ENCODE measurements at regions not wholly inside any gene's neighbourhood (a gene's known extent, or its start where the extent isn't known, plus 50 kb on each side); places are given as distances from the start of the nearest gene placed in this dataset.

DNA sequence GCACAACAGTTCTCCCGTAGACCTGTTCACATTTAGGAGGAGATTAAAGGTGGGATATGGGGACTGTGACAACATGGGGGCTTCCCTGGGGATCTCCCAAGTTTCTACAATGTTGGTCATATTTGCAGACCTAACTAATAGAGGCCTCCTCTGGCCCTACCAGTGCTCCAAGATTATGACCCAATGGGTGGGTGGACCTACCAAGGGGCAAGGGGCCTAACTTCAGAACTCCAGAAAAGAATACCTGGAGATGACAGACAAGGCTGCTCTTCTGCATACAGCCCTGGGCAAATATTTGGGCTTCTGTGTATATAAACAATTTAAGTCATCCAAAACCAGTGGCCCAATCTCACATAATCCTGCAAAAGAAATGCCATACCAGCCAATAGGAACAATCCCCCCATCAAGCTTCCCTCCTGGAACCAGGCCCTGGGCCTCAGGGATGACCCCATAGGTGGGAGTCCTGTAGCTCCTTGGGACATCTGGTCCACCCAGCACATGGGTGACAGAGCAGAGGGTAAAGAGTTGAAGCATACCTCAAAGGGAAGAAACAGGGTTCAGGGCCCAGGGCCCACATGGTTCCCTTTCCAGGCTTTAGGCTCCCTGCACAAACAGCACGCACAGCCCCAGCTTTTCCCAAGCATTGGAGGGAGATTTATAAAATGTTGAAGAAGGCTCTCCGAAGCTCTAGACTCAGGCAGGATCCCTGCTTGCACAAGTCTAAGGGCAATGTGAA is 86.1 kb upstream of the CHST15 start:
- no peak for TF ChIP-seq ZNF121 (CRISPR knock-in tag; IDR thresholded peaks at IDR 0.05)
- TF ChIP-seq CTCF (IDR thresholded peaks at IDR 0.05) = no peak
- no peak for TF ChIP-seq CREB1 (CRISPR knock-in tag; IDR thresholded peaks at IDR 0.05)
- TF ChIP-seq, protein P1, sequence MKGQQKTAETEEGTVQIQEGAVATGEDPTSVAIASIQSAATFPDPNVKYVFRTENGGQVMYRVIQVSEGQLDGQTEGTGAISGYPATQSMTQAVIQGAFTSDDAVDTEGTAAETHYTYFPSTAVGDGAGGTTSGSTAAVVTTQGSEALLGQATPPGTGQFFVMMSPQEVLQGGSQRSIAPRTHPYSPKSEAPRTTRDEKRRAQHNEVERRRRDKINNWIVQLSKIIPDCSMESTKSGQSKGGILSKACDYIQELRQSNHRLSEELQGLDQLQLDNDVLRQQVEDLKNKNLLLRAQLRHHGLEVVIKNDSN (CRISPR knock-in tag; IDR thresholded peaks at IDR 0.05) = no peak

Data from WTC11 (cell line).